ENCODE measurements at regions not wholly inside any gene's neighbourhood (a gene's known extent, or its start where the extent isn't known, plus 50 kb on each side); places are given as distances from the start of the nearest gene placed in this dataset.

- TF ChIP-seq MEF2B (IDR thresholded peaks at IDR 0.05; ENCODE audit: partially characterized antibody, poor library complexity, severe bottlenecking), result no peak
- TF ChIP-seq, protein P1, sequence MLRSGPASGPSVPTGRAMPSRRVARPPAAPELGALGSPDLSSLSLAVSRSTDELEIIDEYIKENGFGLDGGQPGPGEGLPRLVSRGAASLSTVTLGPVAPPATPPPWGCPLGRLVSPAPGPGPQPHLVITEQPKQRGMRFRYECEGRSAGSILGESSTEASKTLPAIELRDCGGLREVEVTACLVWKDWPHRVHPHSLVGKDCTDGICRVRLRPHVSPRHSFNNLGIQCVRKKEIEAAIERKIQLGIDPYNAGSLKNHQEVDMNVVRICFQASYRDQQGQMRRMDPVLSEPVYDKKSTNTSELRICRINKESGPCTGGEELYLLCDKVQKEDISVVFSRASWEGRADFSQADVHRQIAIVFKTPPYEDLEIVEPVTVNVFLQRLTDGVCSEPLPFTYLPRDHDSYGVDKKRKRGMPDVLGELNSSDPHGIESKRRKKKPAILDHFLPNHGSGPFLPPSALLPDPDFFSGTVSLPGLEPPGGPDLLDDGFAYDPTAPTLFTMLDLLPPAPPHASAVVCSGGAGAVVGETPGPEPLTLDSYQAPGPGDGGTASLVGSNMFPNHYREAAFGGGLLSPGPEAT (IDR thresholded peaks at IDR 0.05; ENCODE audit: low read depth), result no peak
These were observed 61.6 kb upstream of the PRR23C start (continued) for GRCh38 chr3:139106013-139106932.

GRCh38 chr3:139107424-139108252 lies 62.9 kb upstream of the PRR23C start:
- H3K9me3 ChIP-seq (replicated peaks; ENCODE audit: control insufficient read depth, insufficient read depth, low read length), result no peaks in the 10 kb centered on the region
- no peak overlapping the region for H3K9ac ChIP-seq (ENCODE audit: control insufficient read depth, insufficient read depth, low read length)
- H2AFZ ChIP-seq (ENCODE audit: control insufficient read depth, low read depth, low read length), result no peak overlapping the region
- ChIA-PET RAD21 (ENCODE audit: unreplicated experiment) (no interaction called here), SMC1A (ENCODE audit: uncharacterized antibody, unreplicated experiment) (no interaction called here), CTCF (no interaction called here), POLR2A (no interaction called here)
- no peaks in the 10 kb centered on the region for H4K20me1 ChIP-seq (ENCODE audit: control insufficient read depth, insufficient read depth)
- H3K4me2 ChIP-seq (ENCODE audit: control insufficient read depth, insufficient read depth), result no peak overlapping the region
- no peaks in the 10 kb centered on the region for H3K79me2 ChIP-seq (ENCODE audit: control insufficient read depth, insufficient read depth, low read length)
- H3K36me3 ChIP-seq (ENCODE audit: control insufficient read depth in 2 of 2, insufficient read depth in 2 of 2, low read length in 1 of 2), result no peaks in the 10 kb centered on the region
- intact Hi-C loops (cut with micrococcal nuclease; ENCODE audit: unreplicated experiment) (no loop called here), in situ Hi-C loops (cut with MboI) (loop anchor here (10.0 kb wide), 1 partner anchor 207 kb away; no protein-coding TSS in a partner anchor)
- 25% methylated on average over 13 of the region's 13 CpGs for WGBS (ENCODE audit: insufficient coverage, insufficient replicate concordance, low lambda C conversion rate, missing lambda C conversion rate)
- H3K27ac ChIP-seq (ENCODE audit: control insufficient read depth, insufficient read depth), result no peak overlapping the region
- H3K4me1 ChIP-seq (ENCODE audit: control insufficient read depth, insufficient read depth, low read length), result peaks cover 5% of the 10 kb centered on the region; the same call in 1 of the 2 replicates
- no peak overlapping the region for H3K4me3 ChIP-seq
- no TSS peak for BruUV-seq (replicated peaks)
- no peak for FAIRE-seq
- H3K27me3 ChIP-seq (replicated peaks in 1 of 2; ENCODE audit: control insufficient read depth in 2 of 2, insufficient read depth in 2 of 2, low read length in 1 of 2), result no peaks in the 10 kb centered on the region
- DNase-seq (ENCODE audit: low read depth, low spot score), result no peak
- ATAC-seq, result no peak
- TF ChIP-seq JUND (IDR thresholded peaks at IDR 0.05; ENCODE audit: low read depth, low read length) (no peak), BMI1 (IDR thresholded peaks at IDR 0.05; ENCODE audit: borderline replicate concordance) (no peak), MYC (IDR thresholded peaks at IDR 0.05; ENCODE audit: insufficient read depth, insufficient read length, insufficient replicate concordance, low read length, severe bottlenecking) (no peak), PML (IDR thresholded peaks at IDR 0.05; ENCODE audit: low read length) (no peak), ZBED1 (IDR thresholded peaks at IDR 0.05; ENCODE audit: borderline replicate concordance) (no peak), RCOR1 (conservative IDR thresholded peaks at IDR 0.05; ENCODE audit: low read depth, low read length) (no peak), BRCA1 (IDR thresholded peaks at IDR 0.05; ENCODE audit: low read depth, low read length) (no peak), ATF2 (IDR thresholded peaks at IDR 0.05; ENCODE audit: low read length) (no peak), FOXM1 (IDR thresholded peaks at IDR 0.05; ENCODE audit: low read depth, low read length) (no peak), ATF3 (IDR thresholded peaks at IDR 0.05; ENCODE audit: borderline replicate concordance, extremely low read depth, low read depth, low read length) (no peak), CREM (IDR thresholded peaks at IDR 0.05; ENCODE audit: low read depth) (no peak), POLR2AphosphoS5 (IDR thresholded peaks at IDR 0.05; ENCODE audit: low read length) (no peak), CBFB (IDR thresholded peaks at IDR 0.05; ENCODE audit: low read depth) (no peak), BCL11A (IDR thresholded peaks at IDR 0.05; ENCODE audit: low read depth, low read length) (no peak), ZNF207 (IDR thresholded peaks at IDR 0.05; ENCODE audit: borderline replicate concordance) (no peak), CEBPB (IDR thresholded peaks at IDR 0.05; ENCODE audit: borderline replicate concordance in 1 of 2, low read depth in 2 of 2, low read length in 2 of 2) (no peak)

Measured in GM12878 (cell line).